ENCODE measurements at regions not wholly inside any gene's neighbourhood (a gene's known extent, or its start where the extent isn't known, plus 50 kb on each side); places are given as distances from the start of the nearest gene placed in this dataset.

DNA sequence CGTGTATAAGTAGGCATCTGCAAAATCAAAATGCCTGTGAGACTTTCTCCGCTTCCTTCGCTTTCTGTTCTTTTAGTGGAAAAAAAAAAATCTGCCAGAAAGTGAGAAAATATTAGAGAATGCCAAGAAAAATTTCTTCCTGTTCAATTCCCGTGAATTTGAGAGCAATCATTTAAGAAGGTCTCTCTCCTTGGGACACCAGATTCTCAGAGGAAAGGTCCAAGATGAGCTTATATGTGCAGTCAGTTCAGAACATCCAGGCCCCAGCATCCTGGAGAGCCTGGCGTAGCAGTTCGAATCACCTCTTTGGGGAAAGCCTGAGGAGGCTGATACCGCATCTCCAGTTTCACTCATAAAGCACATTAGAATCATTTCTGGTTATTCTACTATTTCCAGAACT, 912.8 kb downstream of the GALC start:
- TF ChIP-seq, protein P1, sequence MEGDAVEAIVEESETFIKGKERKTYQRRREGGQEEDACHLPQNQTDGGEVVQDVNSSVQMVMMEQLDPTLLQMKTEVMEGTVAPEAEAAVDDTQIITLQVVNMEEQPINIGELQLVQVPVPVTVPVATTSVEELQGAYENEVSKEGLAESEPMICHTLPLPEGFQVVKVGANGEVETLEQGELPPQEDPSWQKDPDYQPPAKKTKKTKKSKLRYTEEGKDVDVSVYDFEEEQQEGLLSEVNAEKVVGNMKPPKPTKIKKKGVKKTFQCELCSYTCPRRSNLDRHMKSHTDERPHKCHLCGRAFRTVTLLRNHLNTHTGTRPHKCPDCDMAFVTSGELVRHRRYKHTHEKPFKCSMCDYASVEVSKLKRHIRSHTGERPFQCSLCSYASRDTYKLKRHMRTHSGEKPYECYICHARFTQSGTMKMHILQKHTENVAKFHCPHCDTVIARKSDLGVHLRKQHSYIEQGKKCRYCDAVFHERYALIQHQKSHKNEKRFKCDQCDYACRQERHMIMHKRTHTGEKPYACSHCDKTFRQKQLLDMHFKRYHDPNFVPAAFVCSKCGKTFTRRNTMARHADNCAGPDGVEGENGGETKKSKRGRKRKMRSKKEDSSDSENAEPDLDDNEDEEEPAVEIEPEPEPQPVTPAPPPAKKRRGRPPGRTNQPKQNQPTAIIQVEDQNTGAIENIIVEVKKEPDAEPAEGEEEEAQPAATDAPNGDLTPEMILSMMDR (conservative IDR thresholded peaks at IDR 0.05; ENCODE audit: low read depth in 2 of 2) = no peak
- TF ChIP-seq, protein P2, sequence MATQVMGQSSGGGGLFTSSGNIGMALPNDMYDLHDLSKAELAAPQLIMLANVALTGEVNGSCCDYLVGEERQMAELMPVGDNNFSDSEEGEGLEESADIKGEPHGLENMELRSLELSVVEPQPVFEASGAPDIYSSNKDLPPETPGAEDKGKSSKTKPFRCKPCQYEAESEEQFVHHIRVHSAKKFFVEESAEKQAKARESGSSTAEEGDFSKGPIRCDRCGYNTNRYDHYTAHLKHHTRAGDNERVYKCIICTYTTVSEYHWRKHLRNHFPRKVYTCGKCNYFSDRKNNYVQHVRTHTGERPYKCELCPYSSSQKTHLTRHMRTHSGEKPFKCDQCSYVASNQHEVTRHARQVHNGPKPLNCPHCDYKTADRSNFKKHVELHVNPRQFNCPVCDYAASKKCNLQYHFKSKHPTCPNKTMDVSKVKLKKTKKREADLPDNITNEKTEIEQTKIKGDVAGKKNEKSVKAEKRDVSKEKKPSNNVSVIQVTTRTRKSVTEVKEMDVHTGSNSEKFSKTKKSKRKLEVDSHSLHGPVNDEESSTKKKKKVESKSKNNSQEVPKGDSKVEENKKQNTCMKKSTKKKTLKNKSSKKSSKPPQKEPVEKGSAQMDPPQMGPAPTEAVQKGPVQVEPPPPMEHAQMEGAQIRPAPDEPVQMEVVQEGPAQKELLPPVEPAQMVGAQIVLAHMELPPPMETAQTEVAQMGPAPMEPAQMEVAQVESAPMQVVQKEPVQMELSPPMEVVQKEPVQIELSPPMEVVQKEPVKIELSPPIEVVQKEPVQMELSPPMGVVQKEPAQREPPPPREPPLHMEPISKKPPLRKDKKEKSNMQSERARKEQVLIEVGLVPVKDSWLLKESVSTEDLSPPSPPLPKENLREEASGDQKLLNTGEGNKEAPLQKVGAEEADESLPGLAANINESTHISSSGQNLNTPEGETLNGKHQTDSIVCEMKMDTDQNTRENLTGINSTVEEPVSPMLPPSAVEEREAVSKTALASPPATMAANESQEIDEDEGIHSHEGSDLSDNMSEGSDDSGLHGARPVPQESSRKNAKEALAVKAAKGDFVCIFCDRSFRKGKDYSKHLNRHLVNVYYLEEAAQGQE (IDR thresholded peaks at IDR 0.05; ENCODE audit: unreplicated experiment) = no peak

Measured in GM23338 (cell line).